ENCODE measurements at regions not wholly inside any gene's neighbourhood (a gene's known extent, or its start where the extent isn't known, plus 50 kb on each side); places are given as distances from the start of the nearest gene placed in this dataset.

DNA sequence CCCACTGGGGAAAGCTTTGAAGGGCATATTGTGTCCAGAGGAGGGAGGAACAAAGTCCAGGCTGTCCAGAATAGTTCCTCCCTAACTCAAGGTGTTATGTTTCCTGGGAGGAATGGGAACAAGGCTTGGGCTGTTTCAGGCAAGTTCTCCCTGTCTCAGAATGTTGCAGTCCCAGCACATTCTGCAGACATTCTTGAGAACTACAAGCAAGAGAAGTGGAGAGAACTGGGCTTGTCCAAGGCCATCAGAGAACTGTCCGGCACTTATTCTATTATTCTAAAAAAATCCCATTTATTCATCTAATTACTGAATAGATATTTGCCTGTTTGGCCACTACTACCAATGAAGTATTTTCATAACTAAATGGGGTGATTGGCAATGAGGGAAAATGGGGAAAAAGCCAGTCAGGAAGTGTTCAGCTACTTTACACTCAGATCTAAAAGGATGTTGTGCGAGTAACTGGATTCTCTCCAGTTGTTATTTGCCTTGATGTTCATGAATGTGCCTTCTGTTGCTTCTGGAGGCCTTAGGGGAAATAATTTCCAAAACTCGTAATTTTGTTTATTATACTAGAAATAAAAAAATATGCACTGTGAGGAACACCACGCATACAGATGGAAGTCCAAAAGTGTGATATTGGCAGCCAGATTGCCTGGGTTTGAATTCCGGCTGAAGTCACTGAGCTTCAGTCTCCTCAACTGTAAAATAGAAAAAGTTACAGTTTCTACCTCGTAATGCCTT lies 300.1 kb upstream of the RND3 start:
- Histone ChIP-seq H3K9me3 (ENCODE audit: control insufficient read depth, low read depth, low read length) (peaks cover 5% of the 10 kb centered on the region), H3K4me3 (ENCODE audit: low read length) (no peak overlapping the region), H3K27ac (ENCODE audit: low read length) (no peak overlapping the region), H3K9ac (ENCODE audit: low read length) (no peak overlapping the region), H3K4me1 (ENCODE audit: control insufficient read depth, low read depth, low read length) (no peaks in the 10 kb centered on the region), H3K36me3 (ENCODE audit: control insufficient read depth, low read depth, low read length) (no peaks in the 10 kb centered on the region), H3K27me3 (ENCODE audit: control insufficient read depth, insufficient read depth, low read length) (no peaks in the 10 kb centered on the region)

DNA sequence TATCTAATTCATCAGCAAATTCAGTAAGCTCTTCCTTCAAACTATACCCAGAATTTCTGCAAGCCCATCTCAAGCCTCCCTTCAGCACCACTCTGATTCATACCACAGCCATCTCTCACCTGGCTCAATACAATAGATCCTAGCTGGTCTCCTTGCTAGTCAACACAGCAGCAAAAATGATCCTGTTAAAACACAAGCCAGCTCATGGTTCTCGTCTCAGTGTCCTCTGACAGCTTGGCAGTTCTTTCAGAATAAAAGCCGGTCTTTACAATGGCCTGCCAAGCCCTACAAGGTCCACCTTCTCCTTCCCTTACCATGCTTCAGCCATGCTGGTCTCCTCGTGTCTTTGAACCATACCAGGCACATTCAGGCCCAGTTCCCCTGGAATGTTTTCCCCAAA lies 296.9 kb upstream of the RND3 start:
- Histone ChIP-seq H3K27ac (ENCODE audit: low read length) (no peak overlapping the region), H3K4me1 (ENCODE audit: control insufficient read depth, low read depth, low read length) (no peaks in the 10 kb centered on the region), H3K4me3 (ENCODE audit: low read length) (no peak overlapping the region), H3K9me3 (ENCODE audit: control insufficient read depth, low read depth, low read length) (no peaks in the 10 kb centered on the region), H3K27me3 (ENCODE audit: control insufficient read depth, insufficient read depth, low read length) (no peaks in the 10 kb centered on the region), H3K36me3 (ENCODE audit: control insufficient read depth, low read depth, low read length) (no peaks in the 10 kb centered on the region), H3K9ac (ENCODE audit: low read length) (no peak overlapping the region)

DNA sequence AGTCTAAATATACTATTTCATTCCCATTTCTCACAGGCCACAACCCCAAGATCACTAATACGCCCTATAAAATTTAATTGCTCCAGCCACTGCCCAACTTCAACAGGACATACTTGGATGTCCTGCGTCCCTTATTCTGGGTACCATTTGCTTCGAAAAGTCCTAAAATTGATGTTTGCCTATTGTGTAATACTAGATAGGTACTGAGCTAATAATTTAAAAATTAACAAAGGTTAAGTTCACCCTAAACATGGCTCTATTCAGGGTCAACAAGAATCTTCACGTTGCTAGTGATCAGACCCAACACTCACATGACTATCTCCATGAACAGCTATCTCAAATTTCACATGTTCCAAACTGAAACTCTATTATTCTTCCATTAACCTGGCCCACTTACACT lies 296.4 kb upstream of the RND3 start:
- H3K27ac ChIP-seq (ENCODE audit: low read length): no peak overlapping the region
- H3K9ac ChIP-seq (ENCODE audit: low read length): no peak overlapping the region
- H3K9me3 ChIP-seq (ENCODE audit: control insufficient read depth, low read depth, low read length): no peaks in the 10 kb centered on the region
- H3K27me3 ChIP-seq (ENCODE audit: control insufficient read depth, insufficient read depth, low read length): no peaks in the 10 kb centered on the region
- no peaks in the 10 kb centered on the region for H3K36me3 ChIP-seq (ENCODE audit: control insufficient read depth, low read depth, low read length)
- no peak overlapping the region for H3K4me3 ChIP-seq (ENCODE audit: low read length)
- H3K4me1 ChIP-seq (ENCODE audit: control insufficient read depth, low read depth, low read length): no peaks in the 10 kb centered on the region

DNA sequence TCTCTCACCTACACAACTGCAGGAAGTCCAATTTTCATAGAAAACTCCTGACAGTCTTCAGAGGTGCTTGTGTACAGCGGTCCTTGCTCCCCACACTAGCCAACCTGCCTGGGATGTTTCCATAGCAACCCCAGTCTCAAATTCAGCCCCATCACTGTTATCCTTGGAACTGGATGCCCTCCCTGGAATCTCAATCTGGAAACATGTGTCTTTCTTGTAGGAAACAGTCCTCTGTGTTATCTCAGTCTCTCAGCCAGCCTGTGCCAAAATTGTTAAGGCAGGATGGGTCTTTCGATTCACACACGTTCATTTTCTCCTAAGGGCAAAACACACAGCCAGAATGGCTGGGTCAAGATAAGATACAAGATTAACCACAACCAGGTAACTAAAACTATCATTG lies 295.5 kb upstream of the RND3 start:
- no peaks in the 10 kb centered on the region for H3K4me1 ChIP-seq (ENCODE audit: control insufficient read depth, low read depth, low read length)
- H3K4me3 ChIP-seq (ENCODE audit: low read length): no peak overlapping the region
- H3K27ac ChIP-seq (ENCODE audit: low read length): no peak overlapping the region
- no peaks in the 10 kb centered on the region for H3K36me3 ChIP-seq (ENCODE audit: control insufficient read depth, low read depth, low read length)
- no peaks in the 10 kb centered on the region for H3K9me3 ChIP-seq (ENCODE audit: control insufficient read depth, low read depth, low read length)
- H3K9ac ChIP-seq (ENCODE audit: low read length): no peak overlapping the region
- no peaks in the 10 kb centered on the region for H3K27me3 ChIP-seq (ENCODE audit: control insufficient read depth, insufficient read depth, low read length)

DNA sequence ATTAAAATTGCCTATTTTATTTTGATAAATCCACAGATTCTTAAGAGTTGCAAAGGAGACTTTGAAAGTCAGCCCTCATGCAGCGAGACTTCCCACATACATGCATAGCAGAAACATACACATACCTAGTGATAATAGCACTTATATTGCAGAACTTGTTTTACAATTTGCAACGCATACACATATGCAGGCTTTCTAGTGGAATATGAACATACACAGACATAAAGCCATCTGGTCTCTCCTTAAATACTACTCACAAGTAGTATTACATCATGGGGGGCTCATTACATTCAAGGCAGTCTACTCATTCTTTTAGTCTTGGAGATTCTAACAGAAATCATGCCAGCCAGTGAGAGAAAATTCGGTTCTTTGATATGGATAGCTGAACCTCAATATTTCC lies 295.1 kb upstream of the RND3 start:
- Histone ChIP-seq H3K9me3 (ENCODE audit: control insufficient read depth, low read depth, low read length) (no peaks in the 10 kb centered on the region), H3K27me3 (ENCODE audit: control insufficient read depth, insufficient read depth, low read length) (no peaks in the 10 kb centered on the region), H3K9ac (ENCODE audit: low read length) (no peak overlapping the region), H3K4me3 (ENCODE audit: low read length) (no peak overlapping the region), H3K27ac (ENCODE audit: low read length) (no peak overlapping the region), H3K36me3 (ENCODE audit: control insufficient read depth, low read depth, low read length) (no peaks in the 10 kb centered on the region), H3K4me1 (ENCODE audit: control insufficient read depth, low read depth, low read length) (no peaks in the 10 kb centered on the region)

DNA sequence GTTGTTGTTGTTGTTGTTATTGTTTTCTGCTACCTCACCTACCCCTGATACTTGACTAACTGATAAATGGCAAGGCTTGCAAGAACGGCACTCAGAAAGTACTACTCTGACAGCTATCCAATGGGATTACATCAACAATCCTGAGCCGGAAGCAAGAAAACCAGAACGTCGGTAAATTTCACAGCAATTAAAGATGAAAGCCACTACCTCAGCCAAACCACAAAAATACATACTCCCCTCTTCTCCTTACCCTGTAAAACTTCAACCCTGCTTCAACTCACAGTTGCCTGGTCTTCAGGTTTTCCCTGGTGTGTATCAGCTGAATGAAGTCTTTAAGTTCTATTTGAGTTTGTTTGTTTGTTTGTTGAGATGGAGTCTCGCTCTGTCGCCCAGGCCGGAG lies 293.7 kb upstream of the RND3 start:
- no peaks in the 10 kb centered on the region for H3K9me3 ChIP-seq (ENCODE audit: control insufficient read depth, low read depth, low read length)
- H3K4me3 ChIP-seq (ENCODE audit: low read length): no peak overlapping the region
- H3K9ac ChIP-seq (ENCODE audit: low read length): no peak overlapping the region
- no peaks in the 10 kb centered on the region for H3K4me1 ChIP-seq (ENCODE audit: control insufficient read depth, low read depth, low read length)
- no peak overlapping the region for H3K27ac ChIP-seq (ENCODE audit: low read length)
- no peaks in the 10 kb centered on the region for H3K27me3 ChIP-seq (ENCODE audit: control insufficient read depth, insufficient read depth, low read length)
- no peaks in the 10 kb centered on the region for H3K36me3 ChIP-seq (ENCODE audit: control insufficient read depth, low read depth, low read length)

DNA sequence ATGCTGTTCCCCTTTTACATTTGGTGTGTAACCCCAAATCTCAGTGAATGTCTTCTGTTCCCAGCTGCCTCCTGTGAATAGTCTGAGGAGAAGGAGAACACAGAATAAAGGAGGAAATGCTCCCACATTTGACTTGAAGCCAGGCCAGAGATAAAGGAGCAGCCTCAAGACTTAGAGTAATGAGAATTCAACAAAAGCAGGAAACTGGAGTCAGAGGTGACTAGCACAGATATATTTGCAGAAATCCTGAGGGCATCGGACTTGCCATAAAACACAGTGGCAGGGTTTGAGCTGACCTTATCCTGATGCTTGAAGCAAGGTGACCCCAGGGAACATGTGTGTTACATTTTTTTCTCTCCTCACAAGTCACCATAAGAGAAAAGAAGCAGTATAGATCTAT lies 291.4 kb upstream of the RND3 start:
- Histone ChIP-seq H3K27me3 (ENCODE audit: control insufficient read depth, insufficient read depth, low read length) (no peaks in the 10 kb centered on the region), H3K9ac (ENCODE audit: low read length) (no peak overlapping the region), H3K4me1 (ENCODE audit: control insufficient read depth, low read depth, low read length) (no peaks in the 10 kb centered on the region), H3K9me3 (ENCODE audit: control insufficient read depth, low read depth, low read length) (no peaks in the 10 kb centered on the region), H3K4me3 (ENCODE audit: low read length) (no peak overlapping the region), H3K27ac (ENCODE audit: low read length) (no peak overlapping the region), H3K36me3 (ENCODE audit: control insufficient read depth, low read depth, low read length) (no peaks in the 10 kb centered on the region)

DNA sequence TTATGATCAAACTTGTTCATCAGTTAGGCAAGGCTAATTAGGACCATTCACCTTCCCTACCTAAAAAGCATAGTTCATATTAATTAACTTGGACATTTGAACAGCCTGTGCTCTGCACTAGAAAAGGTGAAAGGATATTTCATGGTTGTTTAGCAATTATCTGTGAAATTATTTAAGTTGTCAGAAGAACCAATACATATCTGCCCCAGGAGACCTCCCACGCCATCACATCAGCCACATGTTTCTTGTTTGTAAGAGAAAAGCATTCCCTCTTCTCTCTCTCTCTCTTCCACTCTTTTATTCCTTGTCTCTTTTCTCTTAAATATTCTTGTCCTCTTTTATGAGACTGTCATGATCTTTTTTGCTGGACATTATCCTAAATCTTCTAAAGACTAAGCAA lies 282.0 kb upstream of the RND3 start:
- Histone ChIP-seq H3K4me3 (ENCODE audit: low read length) (no peak overlapping the region), H3K36me3 (ENCODE audit: control insufficient read depth, low read depth, low read length) (no peaks in the 10 kb centered on the region), H3K27me3 (ENCODE audit: control insufficient read depth, insufficient read depth, low read length) (no peaks in the 10 kb centered on the region), H3K4me1 (ENCODE audit: control insufficient read depth, low read depth, low read length) (no peaks in the 10 kb centered on the region), H3K9ac (ENCODE audit: low read length) (no peak overlapping the region), H3K9me3 (ENCODE audit: control insufficient read depth, low read depth, low read length) (no peaks in the 10 kb centered on the region), H3K27ac (ENCODE audit: low read length) (no peak overlapping the region)

DNA sequence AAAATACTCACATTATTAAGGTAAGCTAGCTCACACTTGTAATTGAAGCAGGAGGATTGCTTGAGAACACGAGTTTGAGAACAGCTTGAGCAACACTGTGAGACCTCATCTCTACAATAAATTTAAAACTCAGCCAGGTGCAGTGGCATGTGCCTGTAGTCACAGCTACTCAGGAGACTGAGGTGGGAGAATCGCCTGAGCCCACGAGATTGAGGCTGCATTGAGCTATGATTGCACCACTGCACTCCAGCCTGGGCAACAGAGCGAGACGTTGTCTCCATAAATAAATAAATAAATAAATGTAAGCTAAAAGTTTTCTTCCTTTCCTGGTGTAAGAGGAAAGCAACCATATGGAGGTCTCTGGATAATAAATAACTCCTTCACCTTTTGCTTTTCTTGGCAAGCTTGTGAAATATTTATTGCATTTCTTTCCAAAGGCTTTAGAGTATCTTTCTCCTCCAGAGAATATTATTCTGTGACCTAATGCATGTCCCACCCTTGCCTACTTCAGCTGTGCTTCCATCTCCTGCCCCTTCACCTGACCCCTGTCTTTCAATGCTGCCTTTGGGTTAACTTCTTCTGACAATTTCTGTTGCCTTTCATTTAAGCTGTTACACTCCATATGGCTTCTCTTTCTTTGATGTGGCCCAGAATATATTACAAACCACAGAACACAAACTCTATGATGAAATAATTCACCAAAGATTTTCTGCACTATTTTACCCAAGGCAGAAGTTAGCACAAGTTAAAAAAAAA lies 280.7 kb upstream of the RND3 start:
- Histone ChIP-seq H3K9me3 (ENCODE audit: control insufficient read depth, low read depth, low read length) (no peaks in the 10 kb centered on the region), H3K4me1 (ENCODE audit: control insufficient read depth, low read depth, low read length) (no peaks in the 10 kb centered on the region), H3K4me3 (ENCODE audit: low read length) (no peak overlapping the region), H3K9ac (ENCODE audit: low read length) (no peak overlapping the region), H3K36me3 (ENCODE audit: control insufficient read depth, low read depth, low read length) (no peaks in the 10 kb centered on the region), H3K27me3 (ENCODE audit: control insufficient read depth, insufficient read depth, low read length) (no peaks in the 10 kb centered on the region), H3K27ac (ENCODE audit: low read length) (no peak overlapping the region)

DNA sequence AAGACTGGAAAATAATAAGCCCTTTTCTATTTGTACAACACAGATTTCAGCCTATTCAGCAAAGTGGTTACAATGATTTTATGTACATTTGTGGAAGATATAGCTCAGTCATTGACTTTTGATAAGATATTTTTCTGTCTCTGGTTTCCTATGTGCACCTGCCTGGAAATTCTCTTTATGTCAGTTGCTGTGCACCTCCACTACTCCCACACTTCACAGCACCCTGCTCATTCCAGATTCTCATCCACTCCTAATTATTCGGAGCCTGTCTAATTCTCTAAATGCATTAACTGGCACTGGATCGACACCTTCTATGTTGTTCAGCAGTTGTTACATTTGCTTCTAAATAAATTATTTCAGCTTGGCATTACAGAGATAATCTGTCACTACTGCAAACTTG lies 275.1 kb upstream of the RND3 start:
- H3K9ac ChIP-seq (ENCODE audit: low read length): no peak overlapping the region
- no peaks in the 10 kb centered on the region for H3K36me3 ChIP-seq (ENCODE audit: control insufficient read depth, low read depth, low read length)
- no peaks in the 10 kb centered on the region for H3K9me3 ChIP-seq (ENCODE audit: control insufficient read depth, low read depth, low read length)
- H3K4me1 ChIP-seq (ENCODE audit: control insufficient read depth, low read depth, low read length): peaks cover 8% of the 10 kb centered on the region
- H3K4me3 ChIP-seq (ENCODE audit: low read length): no peak overlapping the region
- no peaks in the 10 kb centered on the region for H3K27me3 ChIP-seq (ENCODE audit: control insufficient read depth, insufficient read depth, low read length)
- H3K27ac ChIP-seq (ENCODE audit: low read length): no peak overlapping the region

DNA sequence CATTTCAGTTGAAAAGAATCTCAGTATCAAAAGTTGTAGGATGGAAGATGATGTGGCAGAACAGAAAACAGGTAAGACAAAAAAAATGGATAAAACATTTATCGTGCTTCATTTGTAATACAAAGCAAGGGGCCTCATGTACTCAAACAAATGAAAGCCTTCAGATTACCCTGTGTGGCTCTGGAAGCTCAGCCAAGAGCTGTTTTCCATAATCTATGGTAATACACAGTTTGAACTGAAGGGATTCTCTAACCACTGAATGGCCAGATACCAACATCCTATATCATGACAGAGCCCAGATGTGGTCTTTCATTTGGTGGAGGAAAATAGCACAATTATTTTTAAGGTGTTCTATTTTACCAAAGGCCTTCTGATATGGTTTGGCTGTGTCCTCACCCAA lies 272.1 kb upstream of the RND3 start:
- no peak overlapping the region for H3K27ac ChIP-seq (ENCODE audit: low read length)
- no peaks in the 10 kb centered on the region for H3K9me3 ChIP-seq (ENCODE audit: control insufficient read depth, low read depth, low read length)
- no peaks in the 10 kb centered on the region for H3K27me3 ChIP-seq (ENCODE audit: control insufficient read depth, insufficient read depth, low read length)
- no peaks in the 10 kb centered on the region for H3K36me3 ChIP-seq (ENCODE audit: control insufficient read depth, low read depth, low read length)
- no peak overlapping the region for H3K9ac ChIP-seq (ENCODE audit: low read length)
- peaks cover 22% of the 10 kb centered on the region for H3K4me1 ChIP-seq (ENCODE audit: control insufficient read depth, low read depth, low read length)
- no peak overlapping the region for H3K4me3 ChIP-seq (ENCODE audit: low read length)

DNA sequence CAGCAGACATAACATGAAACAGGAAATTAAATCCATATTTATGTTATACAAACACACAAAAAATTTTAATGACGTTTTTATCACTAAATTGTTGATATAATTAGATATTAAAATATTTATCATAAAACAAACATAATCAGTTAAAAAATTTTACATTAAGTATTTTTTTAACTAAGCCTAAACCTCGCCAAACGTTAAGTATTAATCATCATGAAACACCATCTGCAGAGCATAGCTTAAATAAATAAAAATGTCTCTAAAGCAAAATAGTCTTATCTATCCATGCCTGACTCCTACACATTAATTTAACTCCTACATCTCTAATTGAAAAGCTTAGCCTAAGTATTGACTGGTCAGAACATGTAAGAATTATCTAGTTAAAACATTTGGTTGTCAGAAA lies 271.6 kb upstream of the RND3 start:
- Histone ChIP-seq H3K36me3 (ENCODE audit: control insufficient read depth, low read depth, low read length) (no peaks in the 10 kb centered on the region), H3K4me3 (ENCODE audit: low read length) (no peak overlapping the region), H3K27ac (ENCODE audit: low read length) (no peak overlapping the region), H3K4me1 (ENCODE audit: control insufficient read depth, low read depth, low read length) (peaks cover 23% of the 10 kb centered on the region), H3K27me3 (ENCODE audit: control insufficient read depth, insufficient read depth, low read length) (no peaks in the 10 kb centered on the region), H3K9me3 (ENCODE audit: control insufficient read depth, low read depth, low read length) (no peaks in the 10 kb centered on the region), H3K9ac (ENCODE audit: low read length) (no peak overlapping the region)
